Panc1 (cell line): ENCODE measurements at regions not wholly inside any gene's neighbourhood (a gene's known extent, or its start where the extent isn't known, plus 50 kb on each side); places are given as distances from the start of the nearest gene placed in this dataset.

Experiments
- CTCF ChIP-seq: fragments of 450-650 bp; IDR thresholded peaks from 2 replicates; pipeline ENCODE4 v1.5.1; 2017; ENCODE audit warnings: mild to moderate bottlenecking
- POLR2AphosphoS5 ChIP-seq: IDR thresholded peaks from 2 replicates; pipeline ENCODE4 v1.6.1; 2012; ENCODE audit warnings: mild to moderate bottlenecking, low read depth, low read length, moderate library complexity
- REST ChIP-seq, 2 experiments: IDR thresholded peaks; 2 replicates each; pipeline ENCODE4 v1.6.1; 2011 to 2012; ENCODE audit warnings: low read depth in 2 of 2, control low read depth in 1 of 2, low read length in 1 of 2, mild to moderate bottlenecking in 1 of 2, moderate library complexity in 1 of 2; ENCODE audit not compliant: insufficient read depth in 1 of 2
- SIN3A ChIP-seq: IDR thresholded peaks from 2 replicates; pipeline ENCODE4 v1.6.1; 2012; ENCODE audit warnings: low read depth, mild to moderate bottlenecking, low read length, moderate library complexity, borderline replicate concordance; ENCODE audit not compliant: insufficient read depth
- TCF7L2 ChIP-seq: IDR thresholded peaks from 2 replicates; pipeline ENCODE4 v1.6.1; 2011; ENCODE audit warnings: mild to moderate bottlenecking, low read depth, low read length, inconsistent platforms

- no peak for TF ChIP-seq TCF7L2
- no peak for TF ChIP-seq CTCF
- no peak for TF ChIP-seq SIN3A
- TF ChIP-seq REST (IDR thresholded peaks at IDR 0.05; ENCODE audit: insufficient read depth in 1 of 2, low read depth in 2 of 2, low read length in 1 of 2) = no peak
- no peak for TF ChIP-seq POLR2AphosphoS5
Measured at GRCh38 chr9:90175257-90175656, 467.4 kb downstream of the DIRAS2 start.
